ENCODE measurements at regions not wholly inside any gene's neighbourhood (a gene's known extent, or its start where the extent isn't known, plus 50 kb on each side); places are given as distances from the start of the nearest gene placed in this dataset.

DNA sequence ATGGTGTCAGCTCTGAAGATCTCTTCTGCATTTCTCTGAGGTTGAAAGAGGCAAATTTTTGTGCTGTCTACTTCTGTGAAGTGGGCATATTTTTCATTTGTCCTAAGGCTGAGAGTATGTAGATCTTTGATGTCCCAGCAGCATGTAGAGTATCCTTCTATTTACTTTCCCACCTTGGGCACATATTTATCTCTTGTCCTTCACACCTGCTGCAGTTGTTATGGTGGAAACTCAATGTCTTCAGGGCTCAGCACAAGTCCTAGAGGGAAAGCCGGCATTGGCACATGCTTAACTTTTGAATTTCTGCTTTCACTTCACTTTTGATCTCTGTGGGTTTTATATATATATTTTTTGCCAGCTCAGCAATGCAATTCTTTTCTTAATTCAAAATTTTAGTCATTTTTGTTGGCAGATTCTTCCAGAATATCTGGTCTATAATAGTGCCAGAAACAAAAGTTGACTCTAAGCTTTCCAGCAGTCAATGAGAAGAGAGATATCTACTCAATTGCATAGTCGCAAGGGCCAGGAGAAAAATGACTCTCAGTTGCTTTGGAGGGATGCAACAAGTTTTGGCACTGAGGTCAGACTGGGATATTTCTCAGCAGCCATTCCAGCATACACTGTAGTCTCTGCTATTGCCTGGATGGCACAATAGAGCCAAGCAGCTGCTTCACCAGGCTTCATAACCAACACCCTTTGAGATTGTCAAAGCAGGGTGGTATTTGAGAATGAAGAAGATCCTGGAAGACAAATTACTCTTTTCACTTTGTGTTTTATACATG lies 127.8 kb upstream of the FAT1 start:
- Histone ChIP-seq H3K27me3 (replicated peaks in 2 of 5; ENCODE audit: control insufficient read depth in 4 of 5, insufficient read depth in 5 of 5, low read length in 4 of 5) (no peaks in the 10 kb centered on the region), H3K4me1 (ENCODE audit: control extremely low read depth in 1 of 4, control insufficient read depth in 4 of 4, insufficient read depth in 4 of 4, low read length in 3 of 4) (no peaks in the 10 kb centered on the region), H3K36me3 (ENCODE audit: control insufficient read depth in 4 of 4, insufficient read depth in 4 of 4, low read length in 3 of 4) (no peaks in the 10 kb centered on the region), H3K27ac (ENCODE audit: insufficient read depth in 1 of 2, low read depth in 1 of 2, low read length in 2 of 2, poor library complexity in 1 of 2, severe bottlenecking in 2 of 2) (no peak overlapping the region), H3K4me3 (ENCODE audit: control insufficient read depth in 1 of 7, extremely low read depth in 1 of 7, insufficient read depth in 4 of 7, low read depth in 2 of 7, low read length in 6 of 7) (no peak overlapping the region), H3K9me3 (ENCODE audit: control extremely low read depth in 1 of 5, control insufficient read depth in 4 of 5, insufficient read depth in 2 of 5, low read depth in 1 of 5, low read length in 4 of 5) (no peaks in the 10 kb centered on the region)
- WGBS (ENCODE audit: insufficient coverage), result no CpG with 5 or more reads among the region's 2 CpGs
- DNase-seq, result no peak
- POLR2A ChIA-PET, result no interaction called here
- CTCF ChIA-PET, result no interaction called here

DNA sequence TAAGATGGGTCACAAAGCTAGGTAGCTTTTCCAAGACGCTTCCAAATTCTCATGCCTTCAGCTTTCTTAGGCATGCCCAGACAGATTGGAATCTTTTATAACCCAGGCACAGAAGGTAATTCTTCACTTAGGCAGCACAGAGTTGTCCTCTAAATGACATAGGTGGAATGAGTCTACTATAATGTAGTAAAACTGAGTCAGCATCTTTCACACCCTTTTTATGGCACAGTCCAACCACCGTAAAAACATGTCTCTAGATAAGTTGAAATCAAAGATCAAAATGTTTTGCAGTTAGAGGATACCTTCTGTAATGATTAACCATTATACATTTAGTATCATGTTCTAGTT lies 128.4 kb upstream of the FAT1 start:
- ChIA-PET POLR2A (no interaction called here), CTCF (no interaction called here)
- Histone ChIP-seq H3K36me3 (ENCODE audit: control insufficient read depth in 4 of 4, insufficient read depth in 4 of 4, low read length in 3 of 4) (no peaks in the 10 kb centered on the region), H3K27ac (ENCODE audit: insufficient read depth in 1 of 2, low read depth in 1 of 2, low read length in 2 of 2, poor library complexity in 1 of 2, severe bottlenecking in 2 of 2) (no peak overlapping the region), H3K4me1 (ENCODE audit: control extremely low read depth in 1 of 4, control insufficient read depth in 4 of 4, insufficient read depth in 4 of 4, low read length in 3 of 4) (no peaks in the 10 kb centered on the region), H3K4me3 (ENCODE audit: control insufficient read depth in 1 of 7, extremely low read depth in 1 of 7, insufficient read depth in 4 of 7, low read depth in 2 of 7, low read length in 6 of 7) (no peak overlapping the region), H3K9me3 (ENCODE audit: control extremely low read depth in 1 of 5, control insufficient read depth in 4 of 5, insufficient read depth in 2 of 5, low read depth in 1 of 5, low read length in 4 of 5) (no peaks in the 10 kb centered on the region), H3K27me3 (replicated peaks in 2 of 5; ENCODE audit: control insufficient read depth in 4 of 5, insufficient read depth in 5 of 5, low read length in 4 of 5) (no peaks in the 10 kb centered on the region)
- no peak for DNase-seq
- WGBS (ENCODE audit: insufficient coverage), result 100% methylated on average over 1 of the region's 2 CpGs

DNA sequence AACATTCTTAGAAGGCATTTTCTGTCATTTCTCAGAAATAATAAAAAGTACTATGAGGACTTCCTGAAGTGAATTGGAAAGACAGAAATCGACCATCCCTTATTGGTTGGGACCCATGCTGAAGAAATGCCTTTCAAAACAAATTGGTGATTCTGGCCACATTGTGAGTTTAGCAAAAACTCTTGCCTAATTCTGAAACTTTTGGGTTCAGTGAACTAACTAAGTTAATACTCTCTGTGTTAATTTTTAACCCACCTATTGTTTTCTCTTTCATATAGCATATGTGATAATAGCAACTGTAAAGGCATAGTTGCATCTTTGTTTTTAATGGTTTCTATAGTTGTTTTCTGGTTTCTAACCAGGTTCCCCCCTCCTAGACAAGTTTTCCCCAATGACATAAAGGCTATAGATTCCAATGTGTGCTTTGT lies 129.3 kb upstream of the FAT1 start:
- no peaks in the 10 kb centered on the region for H3K4me1 ChIP-seq (ENCODE audit: control extremely low read depth in 1 of 4, control insufficient read depth in 4 of 4, insufficient read depth in 4 of 4, low read length in 3 of 4)
- ChIA-PET POLR2A (no interaction called here), CTCF (no interaction called here)
- no peak overlapping the region for H3K4me3 ChIP-seq (ENCODE audit: control insufficient read depth in 1 of 7, extremely low read depth in 1 of 7, insufficient read depth in 4 of 7, low read depth in 2 of 7, low read length in 6 of 7)
- no peaks in the 10 kb centered on the region for H3K36me3 ChIP-seq (ENCODE audit: control insufficient read depth in 4 of 4, insufficient read depth in 4 of 4, low read length in 3 of 4)
- no peak overlapping the region for H3K27ac ChIP-seq (ENCODE audit: insufficient read depth in 1 of 2, low read depth in 1 of 2, low read length in 2 of 2, poor library complexity in 1 of 2, severe bottlenecking in 2 of 2)
- H3K27me3 ChIP-seq (replicated peaks in 2 of 5; ENCODE audit: control insufficient read depth in 4 of 5, insufficient read depth in 5 of 5, low read length in 4 of 5), result no peaks in the 10 kb centered on the region
- no peaks in the 10 kb centered on the region for H3K9me3 ChIP-seq (ENCODE audit: control extremely low read depth in 1 of 5, control insufficient read depth in 4 of 5, insufficient read depth in 2 of 5, low read depth in 1 of 5, low read length in 4 of 5)
- DNase-seq, result no peak
- 33% methylated on average over 1 of the region's 1 CpG for WGBS (ENCODE audit: insufficient coverage)

DNA sequence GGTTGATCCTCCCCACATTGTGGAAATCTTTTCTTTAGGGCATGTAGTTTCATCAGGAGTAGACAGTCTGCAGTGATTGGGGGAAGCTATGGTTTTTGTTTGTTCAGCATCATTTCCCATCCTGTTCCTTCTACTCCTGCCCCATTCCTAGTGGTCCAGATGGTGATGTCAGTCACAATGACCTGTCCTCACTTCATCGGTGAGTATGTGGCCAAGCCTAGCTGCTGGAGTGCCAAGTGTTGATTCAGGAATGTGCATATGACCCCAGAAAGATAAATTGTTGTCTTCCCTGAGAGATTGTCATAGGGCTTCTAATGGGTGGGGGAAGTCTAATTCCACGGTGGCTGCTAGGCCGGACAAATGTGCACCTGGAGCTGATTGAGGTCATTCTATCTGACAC lies 130.6 kb upstream of the FAT1 start:
- no peak for DNase-seq
- ChIA-PET POLR2A (no interaction called here), CTCF (no interaction called here)
- H3K4me1 ChIP-seq (ENCODE audit: control extremely low read depth in 1 of 4, control insufficient read depth in 4 of 4, insufficient read depth in 4 of 4, low read length in 3 of 4), result no peaks in the 10 kb centered on the region
- H3K27ac ChIP-seq (ENCODE audit: insufficient read depth in 1 of 2, low read depth in 1 of 2, low read length in 2 of 2, poor library complexity in 1 of 2, severe bottlenecking in 2 of 2), result no peak overlapping the region
- no peaks in the 10 kb centered on the region for H3K9me3 ChIP-seq (ENCODE audit: control extremely low read depth in 1 of 5, control insufficient read depth in 4 of 5, insufficient read depth in 2 of 5, low read depth in 1 of 5, low read length in 4 of 5)
- no peaks in the 10 kb centered on the region for H3K27me3 ChIP-seq (replicated peaks in 2 of 5; ENCODE audit: control insufficient read depth in 4 of 5, insufficient read depth in 5 of 5, low read length in 4 of 5)
- 100% methylated on average over 1 of the region's 3 CpGs for WGBS (ENCODE audit: insufficient coverage)
- H3K36me3 ChIP-seq (ENCODE audit: control insufficient read depth in 4 of 4, insufficient read depth in 4 of 4, low read length in 3 of 4), result no peaks in the 10 kb centered on the region
- H3K4me3 ChIP-seq (ENCODE audit: control insufficient read depth in 1 of 7, extremely low read depth in 1 of 7, insufficient read depth in 4 of 7, low read depth in 2 of 7, low read length in 6 of 7), result no peak overlapping the region

DNA sequence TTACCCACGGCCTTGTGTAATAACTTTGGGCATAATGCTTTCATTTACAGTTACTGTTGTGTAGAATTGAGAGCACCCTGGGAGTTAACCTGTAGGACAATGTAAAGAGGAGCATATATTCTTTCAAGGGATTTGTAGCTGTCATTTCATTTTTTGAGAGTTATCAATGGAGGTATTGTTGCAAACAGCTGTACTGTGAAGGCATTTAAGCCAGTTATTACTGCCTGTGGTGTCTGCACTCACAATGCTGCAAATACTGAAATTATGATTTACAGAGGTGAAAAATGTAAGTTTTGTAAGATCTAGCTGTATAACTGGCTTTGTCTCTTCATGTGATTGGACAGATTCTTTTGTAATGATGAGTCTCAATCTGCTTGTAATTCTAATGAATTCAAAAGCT lies 131.5 kb upstream of the FAT1 start:
- Histone ChIP-seq H3K9me3 (ENCODE audit: control extremely low read depth in 1 of 5, control insufficient read depth in 4 of 5, insufficient read depth in 2 of 5, low read depth in 1 of 5, low read length in 4 of 5) (no peaks in the 10 kb centered on the region), H3K4me3 (ENCODE audit: control insufficient read depth in 1 of 7, extremely low read depth in 1 of 7, insufficient read depth in 4 of 7, low read depth in 2 of 7, low read length in 6 of 7) (no peak overlapping the region), H3K27me3 (replicated peaks in 2 of 5; ENCODE audit: control insufficient read depth in 4 of 5, insufficient read depth in 5 of 5, low read length in 4 of 5) (no peaks in the 10 kb centered on the region), H3K36me3 (ENCODE audit: control insufficient read depth in 4 of 4, insufficient read depth in 4 of 4, low read length in 3 of 4) (no peaks in the 10 kb centered on the region), H3K4me1 (ENCODE audit: control extremely low read depth in 1 of 4, control insufficient read depth in 4 of 4, insufficient read depth in 4 of 4, low read length in 3 of 4) (no peaks in the 10 kb centered on the region), H3K27ac (ENCODE audit: insufficient read depth in 1 of 2, low read depth in 1 of 2, low read length in 2 of 2, poor library complexity in 1 of 2, severe bottlenecking in 2 of 2) (no peak overlapping the region)
- 100% methylated on average over 1 of the region's 1 CpG for WGBS (ENCODE audit: insufficient coverage)
- no peak for DNase-seq
- ChIA-PET POLR2A (no interaction called here), CTCF (no interaction called here)

DNA sequence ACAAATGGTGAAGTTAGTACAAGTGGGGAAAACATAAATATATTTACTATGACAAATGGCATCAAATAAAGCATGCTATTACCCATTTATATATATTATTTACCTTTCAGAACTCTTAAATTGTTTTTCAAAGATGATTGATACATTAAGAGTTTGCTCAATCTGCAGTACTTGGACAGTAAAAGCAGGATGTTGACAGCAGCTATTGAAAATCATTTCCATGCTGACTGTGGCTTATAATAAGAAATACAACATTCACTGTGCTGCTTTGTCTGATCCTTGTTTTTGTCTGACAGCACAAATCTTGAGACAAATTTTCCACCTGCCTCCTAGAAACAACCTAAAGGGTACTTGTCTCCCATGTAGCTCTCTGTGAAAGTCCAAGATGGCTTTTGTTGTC lies 134.1 kb upstream of the FAT1 start:
- Histone ChIP-seq H3K36me3 (ENCODE audit: control insufficient read depth in 4 of 4, insufficient read depth in 4 of 4, low read length in 3 of 4) (no peaks in the 10 kb centered on the region), H3K9me3 (ENCODE audit: control extremely low read depth in 1 of 5, control insufficient read depth in 4 of 5, insufficient read depth in 2 of 5, low read depth in 1 of 5, low read length in 4 of 5) (no peaks in the 10 kb centered on the region), H3K4me3 (ENCODE audit: control insufficient read depth in 1 of 7, extremely low read depth in 1 of 7, insufficient read depth in 4 of 7, low read depth in 2 of 7, low read length in 6 of 7) (no peak overlapping the region), H3K4me1 (ENCODE audit: control extremely low read depth in 1 of 4, control insufficient read depth in 4 of 4, insufficient read depth in 4 of 4, low read length in 3 of 4) (no peaks in the 10 kb centered on the region), H3K27ac (ENCODE audit: insufficient read depth in 1 of 2, low read depth in 1 of 2, low read length in 2 of 2, poor library complexity in 1 of 2, severe bottlenecking in 2 of 2) (no peak overlapping the region), H3K27me3 (replicated peaks in 2 of 5; ENCODE audit: control insufficient read depth in 4 of 5, insufficient read depth in 5 of 5, low read length in 4 of 5) (no peaks in the 10 kb centered on the region)
- ChIA-PET POLR2A (no interaction called here), CTCF (no interaction called here)
- no peak for DNase-seq

DNA sequence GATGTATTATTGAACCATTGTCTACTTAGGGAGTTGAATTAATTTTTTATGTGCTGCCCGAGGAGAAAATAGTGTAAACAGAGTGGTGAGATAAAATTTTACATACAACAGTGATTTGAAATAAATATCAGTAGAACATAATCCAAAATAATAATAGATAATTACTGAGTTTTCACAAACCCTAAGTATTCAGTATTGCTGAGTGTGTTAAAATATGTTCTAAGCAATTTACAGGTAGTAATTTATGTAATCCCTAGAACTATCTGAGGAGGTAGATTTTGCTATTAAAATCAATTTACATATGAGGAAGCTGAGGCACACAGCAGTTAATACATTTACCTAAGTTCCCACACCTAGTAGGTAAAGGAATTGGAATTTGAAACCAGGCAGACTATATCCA lies 134.7 kb upstream of the FAT1 start:
- no CpG with 5 or more reads among the region's 1 CpG for WGBS (ENCODE audit: insufficient coverage)
- DNase-seq, result no peak
- POLR2A ChIA-PET, result no interaction called here
- Histone ChIP-seq H3K4me1 (ENCODE audit: control extremely low read depth in 1 of 4, control insufficient read depth in 4 of 4, insufficient read depth in 4 of 4, low read length in 3 of 4) (no peaks in the 10 kb centered on the region), H3K4me3 (ENCODE audit: control insufficient read depth in 1 of 7, extremely low read depth in 1 of 7, insufficient read depth in 4 of 7, low read depth in 2 of 7, low read length in 6 of 7) (no peak overlapping the region), H3K27ac (ENCODE audit: insufficient read depth in 1 of 2, low read depth in 1 of 2, low read length in 2 of 2, poor library complexity in 1 of 2, severe bottlenecking in 2 of 2) (no peak overlapping the region), H3K36me3 (ENCODE audit: control insufficient read depth in 4 of 4, insufficient read depth in 4 of 4, low read length in 3 of 4) (no peaks in the 10 kb centered on the region), H3K27me3 (replicated peaks in 2 of 5; ENCODE audit: control insufficient read depth in 4 of 5, insufficient read depth in 5 of 5, low read length in 4 of 5) (no peaks in the 10 kb centered on the region), H3K9me3 (ENCODE audit: control extremely low read depth in 1 of 5, control insufficient read depth in 4 of 5, insufficient read depth in 2 of 5, low read depth in 1 of 5, low read length in 4 of 5) (no peaks in the 10 kb centered on the region)
- CTCF ChIA-PET, result no interaction called here
